ENCODE measurements at regions not wholly inside any gene's neighbourhood (a gene's known extent, or its start where the extent isn't known, plus 50 kb on each side); places are given as distances from the start of the nearest gene placed in this dataset.

GRCh38 chr10:108427146-108427545, 1262.6 kb upstream of the SORCS1 start:
- H3K27ac Mint-ChIP-seq (ENCODE audit: unreplicated experiment): no peak overlapping the region
- no peaks in the 10 kb centered on the region for H3K27me3 Mint-ChIP-seq (ENCODE audit: unreplicated experiment)
- no peaks in the 10 kb centered on the region for H3K9me3 Mint-ChIP-seq (ENCODE audit: unreplicated experiment)
- no peaks in the 10 kb centered on the region for H3K36me3 Mint-ChIP-seq (ENCODE audit: low read depth, unreplicated experiment)
- TF ChIP-seq CTCF (IDR thresholded peaks at IDR 0.05; ENCODE audit: unreplicated experiment): no peak
- H3K4me3 Mint-ChIP-seq (ENCODE audit: unreplicated experiment): no peak overlapping the region
- no peak for DNase-seq (ENCODE audit: low spot score)
- no peaks in the 10 kb centered on the region for H3K4me1 Mint-ChIP-seq (ENCODE audit: unreplicated experiment)

GRCh38 chr10:108425283-108425964, 1260.9 kb upstream of the SORCS1 start:
- no peak for TF ChIP-seq CTCF (IDR thresholded peaks at IDR 0.05; ENCODE audit: unreplicated experiment)
- H3K4me1 Mint-ChIP-seq (ENCODE audit: unreplicated experiment): no peaks in the 10 kb centered on the region
- H3K36me3 Mint-ChIP-seq (ENCODE audit: low read depth, unreplicated experiment): no peaks in the 10 kb centered on the region
- no peak overlapping the region for H3K4me3 Mint-ChIP-seq (ENCODE audit: unreplicated experiment)
- H3K27ac Mint-ChIP-seq (ENCODE audit: unreplicated experiment): no peak overlapping the region
- H3K9me3 Mint-ChIP-seq (ENCODE audit: unreplicated experiment): no peaks in the 10 kb centered on the region
- no peak for DNase-seq (ENCODE audit: low spot score)
- H3K27me3 Mint-ChIP-seq (ENCODE audit: unreplicated experiment): no peaks in the 10 kb centered on the region

- no peaks in the 10 kb centered on the region for H3K36me3 Mint-ChIP-seq (ENCODE audit: low read depth, unreplicated experiment)
- no peaks in the 10 kb centered on the region for H3K4me1 Mint-ChIP-seq (ENCODE audit: unreplicated experiment)
- no peak for DNase-seq (ENCODE audit: low spot score)
- H3K4me3 Mint-ChIP-seq (ENCODE audit: unreplicated experiment): no peak overlapping the region
- H3K9me3 Mint-ChIP-seq (ENCODE audit: unreplicated experiment): no peaks in the 10 kb centered on the region
- no peaks in the 10 kb centered on the region for H3K27me3 Mint-ChIP-seq (ENCODE audit: unreplicated experiment)
- no peak overlapping the region for H3K27ac Mint-ChIP-seq (ENCODE audit: unreplicated experiment)
- TF ChIP-seq CTCF (IDR thresholded peaks at IDR 0.05; ENCODE audit: unreplicated experiment): no peak
Measured at GRCh38 chr10:108424656-108425055, 1260.2 kb upstream of the SORCS1 start.

- no peak for TF ChIP-seq CTCF (IDR thresholded peaks at IDR 0.05; ENCODE audit: unreplicated experiment)
Measured at GRCh38 chr10:108422286-108422685, 1257.8 kb upstream of the SORCS1 start.

GRCh38 chr10:108421266-108421665, 1256.8 kb upstream of the SORCS1 start:
- Mint-ChIP-seq H3K4me1 (ENCODE audit: unreplicated experiment) (no peaks in the 10 kb centered on the region), H3K4me3 (ENCODE audit: unreplicated experiment) (no peak overlapping the region), H3K36me3 (ENCODE audit: low read depth, unreplicated experiment) (no peaks in the 10 kb centered on the region), H3K27me3 (ENCODE audit: unreplicated experiment) (no peaks in the 10 kb centered on the region), H3K27ac (ENCODE audit: unreplicated experiment) (no peak overlapping the region), H3K9me3 (ENCODE audit: unreplicated experiment) (no peaks in the 10 kb centered on the region)
- no peak for DNase-seq (ENCODE audit: low spot score)
- no peak for TF ChIP-seq CTCF (IDR thresholded peaks at IDR 0.05; ENCODE audit: unreplicated experiment)

More at GRCh38 chr10:108422286-108422685, 1257.8 kb upstream of the SORCS1 start:
- no peaks in the 10 kb centered on the region for H3K36me3 Mint-ChIP-seq (ENCODE audit: low read depth, unreplicated experiment)
- no peaks in the 10 kb centered on the region for H3K4me1 Mint-ChIP-seq (ENCODE audit: unreplicated experiment)
- no peak overlapping the region for H3K4me3 Mint-ChIP-seq (ENCODE audit: unreplicated experiment)
- H3K27ac Mint-ChIP-seq (ENCODE audit: unreplicated experiment): no peak overlapping the region
- no peaks in the 10 kb centered on the region for H3K9me3 Mint-ChIP-seq (ENCODE audit: unreplicated experiment)
- no peaks in the 10 kb centered on the region for H3K27me3 Mint-ChIP-seq (ENCODE audit: unreplicated experiment)
- DNase-seq (ENCODE audit: low spot score): no peak

All from endothelial cell (in vitro differentiated cells).